Embryonic facial prominence (tissue), 1 donor: ENCODE measurements at regions not wholly inside any gene's neighbourhood (a gene's known extent, or its start where the extent isn't known, plus 50 kb on each side); places are given as distances from the start of the nearest gene placed in this dataset.
"Not testable (repeated sequence)": the region's sequence is repeated elsewhere in the genome, so short reads cannot be mapped to it uniquely, and the experiment has no call there.

Experiments
- DNase-seq: peaks from one replicate; pipeline ENCODE4 v3.0.0-alpha.2; 2016; ENCODE audit errors: extremely low spot score

GRCh38 chr12:97797473-97797872 lies 334.9 kb downstream of the RMST start:
- no peak for DNase-seq

- no peak for DNase-seq
Measured at GRCh38 chr12:97800561-97800960, 338.0 kb downstream of the RMST start.

GRCh38 chr12:97801471-97802059 lies 339.0 kb downstream of the RMST start:
- DNase-seq, result no peak

- DNase-seq, result no peak
Measured at GRCh38 chr12:97805146-97805545, 342.5 kb downstream of the RMST start.

GRCh38 chr12:97813301-97813700 lies 350.7 kb downstream of the RMST start:
- DNase-seq, result no peak

GRCh38 chr12:97821806-97822205 lies 359.2 kb downstream of the RMST start:
- DNase-seq, result no peak

- no peak for DNase-seq
Measured at GRCh38 chr12:97835541-97835940, 372.9 kb downstream of the RMST start.

GRCh38 chr12:97837401-97837800 lies 374.8 kb downstream of the RMST start:
- DNase-seq, result no peak

- DNase-seq, result no peak
Measured at GRCh38 chr12:97848051-97848450, 385.4 kb downstream of the RMST start.

- DNase-seq, result no peak
Measured at GRCh38 chr12:97854477-97854876, 391.9 kb downstream of the RMST start.

GRCh38 chr12:97862072-97862471 lies 399.5 kb downstream of the RMST start:
- no peak for DNase-seq

- DNase-seq, result no peak
Measured at GRCh38 chr12:97875064-97875463, 412.5 kb downstream of the RMST start.

GRCh38 chr12:97876780-97877179 lies 414.2 kb downstream of the RMST start:
- DNase-seq, result no peak

GRCh38 chr12:97877404-97877803 lies 414.8 kb downstream of the RMST start:
- DNase-seq, result no peak

- DNase-seq, result no peak
Measured at GRCh38 chr12:97886511-97887176, 424.0 kb downstream of the RMST start.

GRCh38 chr12:97897881-97898280 lies 435.3 kb downstream of the RMST start:
- DNase-seq, result not testable (repeated sequence)

- no peak for DNase-seq
Measured at GRCh38 chr12:97899529-97899928, 436.9 kb downstream of the RMST start.

GRCh38 chr12:97899956-97900355 lies 437.4 kb downstream of the RMST start:
- DNase-seq, result no peak

GRCh38 chr12:97903356-97903755 lies 440.8 kb downstream of the RMST start:
- DNase-seq, result no peak

GRCh38 chr12:97907504-97907903 lies 444.9 kb downstream of the RMST start:
- DNase-seq, result no peak

GRCh38 chr12:97910559-97910958 lies 448.0 kb downstream of the RMST start:
- DNase-seq, result no peak

GRCh38 chr12:97912943-97913342 lies 450.3 kb downstream of the RMST start:
- no peak for DNase-seq

GRCh38 chr12:97921979-97922722 lies 459.5 kb downstream of the RMST start:
- DNase-seq, result no peak
